NCI-H82 treated with DMSO at 0.1 percent for 48 hours (cell line): ENCODE measurements at regions not wholly inside any gene's neighbourhood (a gene's known extent, or its start where the extent isn't known, plus 50 kb on each side); places are given as distances from the start of the nearest gene placed in this dataset.
"Not testable (repeated sequence)": the region's sequence is repeated elsewhere in the genome, so short reads cannot be mapped to it uniquely, and the experiment has no call there.

Source experiments
- DNase-seq: peaks from one replicate; lab custom pipeline; 2025; ENCODE audit not compliant: unreplicated experiment; lab: John Stamatoyannopoulos, UW

DNA sequence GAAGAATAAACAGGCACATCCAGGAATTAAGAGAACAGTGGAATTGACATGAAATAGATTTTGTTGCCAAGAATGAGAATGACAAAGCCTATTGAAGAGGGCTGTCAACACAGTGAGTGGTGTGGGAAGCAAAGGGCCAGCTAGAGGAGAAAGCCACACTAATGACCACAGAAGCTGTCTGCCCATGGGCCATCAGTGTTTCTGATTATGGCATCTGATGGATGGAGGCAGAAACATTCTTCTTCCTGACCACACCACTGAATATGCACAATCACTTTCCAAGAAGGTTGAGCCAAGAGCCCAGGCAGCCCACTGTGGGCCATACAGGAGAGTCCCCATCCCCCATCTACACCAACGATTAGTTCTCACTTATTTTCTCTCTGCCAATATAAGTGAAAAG is 146.0 kb upstream of the SH3BP4 start:
- DNase-seq, result no peak

GRCh38 chr2:234804704-234805103 is 147.1 kb upstream of the SH3BP4 start:
- no peak for DNase-seq

- DNase-seq, result no peak
Observed at GRCh38 chr2:234802845-234803171, 149.0 kb upstream of the SH3BP4 start.

- no peak for DNase-seq
Observed at GRCh38 chr2:234802071-234802844, 149.6 kb upstream of the SH3BP4 start.

DNA sequence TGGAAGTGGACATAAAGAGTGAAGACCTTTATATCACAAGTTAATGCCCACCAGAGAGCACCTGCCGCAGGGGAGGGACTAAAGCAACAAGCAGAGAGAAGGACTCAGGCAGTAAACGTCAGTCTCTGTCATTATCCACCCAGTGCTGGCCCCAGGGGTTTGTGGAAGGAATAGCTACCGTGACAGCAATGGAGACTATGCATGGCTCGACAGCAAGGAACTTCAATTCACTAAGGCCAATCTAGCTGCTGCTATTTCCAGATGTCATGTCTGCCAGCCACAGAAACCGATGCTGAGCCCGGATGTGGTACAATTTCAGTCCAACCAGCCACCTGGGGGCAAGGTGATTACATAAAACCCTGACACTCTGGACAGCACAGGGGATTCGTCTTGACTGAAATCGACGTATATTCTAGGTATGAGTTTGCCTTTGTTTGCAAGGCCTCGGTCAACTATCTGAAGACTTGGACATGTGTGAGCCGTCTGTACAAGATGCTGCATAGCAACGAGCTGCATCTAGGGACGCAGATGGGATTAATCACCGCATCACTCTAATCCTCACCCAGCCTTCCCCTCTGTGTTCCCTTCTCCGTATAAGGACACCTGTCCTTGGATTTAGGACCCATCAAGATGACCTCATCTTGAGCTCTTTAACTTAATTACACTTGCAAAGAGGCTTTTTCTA is 154.1 kb upstream of the SH3BP4 start:
- DNase-seq, result peak; percentile 89

GRCh38 chr2:234796045-234796591 is 155.7 kb upstream of the SH3BP4 start:
- no peak for DNase-seq

DNA sequence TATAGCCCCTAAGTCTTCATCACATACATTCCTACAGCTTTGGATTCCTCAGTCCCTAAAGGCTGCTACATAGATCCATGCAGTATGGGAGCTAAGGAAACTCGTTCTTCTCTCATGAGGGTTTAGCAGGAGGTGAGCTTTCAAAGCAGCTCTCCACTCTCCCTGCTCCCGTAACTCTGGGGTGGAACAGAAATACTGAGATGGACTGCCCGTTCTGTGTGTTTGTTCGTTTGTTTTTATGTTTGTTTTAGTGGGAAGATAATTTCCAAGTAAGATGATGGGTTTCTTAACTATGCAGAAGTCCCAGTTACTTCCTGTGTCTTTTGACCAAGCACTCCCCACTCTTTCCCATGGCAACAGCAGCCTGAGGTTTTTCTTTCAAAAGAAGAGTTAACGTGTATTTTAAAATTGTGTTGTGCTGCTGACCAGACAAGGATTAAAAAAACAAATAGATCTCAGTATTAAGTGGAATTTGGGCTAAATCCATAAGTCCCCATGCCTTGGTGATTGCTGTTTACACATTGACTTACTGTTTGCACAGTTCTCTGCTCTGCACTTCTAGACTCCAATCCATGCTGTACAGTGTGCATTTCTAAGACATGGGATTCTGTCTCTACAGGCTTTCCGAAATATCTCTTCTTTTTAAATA is 156.4 kb upstream of the SH3BP4 start:
- no peak for DNase-seq

DNA sequence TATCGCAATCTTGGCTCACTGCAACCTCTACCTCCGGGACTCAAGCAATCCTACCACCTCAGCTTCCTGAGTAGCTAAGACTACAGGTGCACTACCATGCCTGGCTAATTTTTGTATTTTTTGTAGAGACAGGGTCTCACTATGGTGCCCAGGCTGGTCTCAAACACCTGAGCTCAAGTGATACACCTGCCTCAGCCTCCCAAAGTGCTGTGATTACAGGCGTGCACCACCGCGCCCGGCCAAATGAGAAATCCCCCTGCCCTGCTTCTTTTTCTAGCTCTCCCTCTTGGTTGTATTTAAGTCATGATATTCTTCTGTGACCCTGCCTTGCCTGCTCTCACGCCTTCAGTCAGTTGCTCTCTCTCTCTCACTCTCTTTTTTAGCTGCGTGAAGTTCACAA is 157.0 kb upstream of the SH3BP4 start:
- DNase-seq, result no peak

- no peak for DNase-seq
Observed at GRCh38 chr2:234793212-234793785, 158.5 kb upstream of the SH3BP4 start.

DNA sequence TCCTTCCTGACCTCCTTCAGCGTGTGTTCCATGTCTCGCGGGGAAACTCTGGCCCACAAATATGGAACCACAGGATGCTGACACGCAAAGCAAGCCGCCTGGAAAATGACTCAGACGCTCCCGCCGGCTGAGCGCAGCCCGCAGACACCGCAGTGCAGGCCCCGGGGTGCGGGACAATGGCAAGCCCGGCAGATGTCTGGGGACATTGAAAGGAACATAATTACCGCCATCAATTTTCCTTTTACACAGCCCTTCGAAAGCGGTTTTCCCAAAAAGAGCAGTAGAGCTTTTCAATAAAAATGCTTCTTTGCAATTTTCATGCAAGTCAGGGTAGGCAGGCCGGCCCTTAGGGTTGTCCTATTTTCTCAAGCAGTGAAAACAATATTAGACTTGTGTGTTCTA is 159.2 kb upstream of the SH3BP4 start:
- DNase-seq, result no peak

- not testable (repeated sequence) for DNase-seq
Observed at GRCh38 chr2:234792096-234792495, 159.7 kb upstream of the SH3BP4 start.

DNA sequence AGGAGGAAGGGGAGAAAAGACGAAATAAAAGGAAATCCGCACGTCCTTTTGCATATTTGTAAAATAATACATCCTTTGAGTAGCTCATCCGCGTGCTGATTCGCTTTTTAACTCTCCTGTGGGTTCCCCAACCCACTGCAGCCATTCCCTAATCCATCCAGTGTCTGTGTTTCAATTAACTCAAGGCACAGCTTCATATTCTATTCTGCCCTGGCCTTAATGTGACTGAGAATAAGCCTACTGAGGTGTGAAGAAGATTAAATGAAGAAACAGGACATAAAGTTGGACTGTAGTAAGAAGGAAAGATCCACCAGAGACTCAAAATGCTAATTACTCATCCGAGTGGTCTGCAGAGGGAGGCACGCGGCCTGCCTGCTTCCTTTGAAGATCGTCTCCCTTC is 161.4 kb upstream of the SH3BP4 start:
- DNase-seq, result no peak

- DNase-seq, result no peak
Observed at GRCh38 chr2:234789556-234790325, 162.1 kb upstream of the SH3BP4 start.

DNA sequence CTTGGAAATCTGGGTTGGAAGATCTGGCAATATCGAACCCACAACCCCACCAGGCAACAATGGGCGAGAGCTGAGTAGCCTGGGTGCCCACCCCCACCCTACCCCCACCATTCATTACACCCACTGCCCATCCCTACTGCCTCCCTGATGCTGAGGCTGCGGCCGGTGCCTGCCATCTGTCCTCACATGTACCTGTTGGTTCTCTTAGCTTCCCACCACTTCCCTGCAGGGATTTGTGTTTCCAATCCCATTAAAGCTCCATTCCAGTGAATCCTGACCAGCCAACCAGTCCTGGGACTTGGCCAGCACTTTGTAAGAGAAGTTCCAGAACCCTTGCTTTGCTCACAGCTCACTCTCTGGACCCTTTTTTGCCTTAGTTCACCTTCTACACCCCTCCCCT is 163.0 kb upstream of the SH3BP4 start:
- peak; percentile 62 for DNase-seq

DNA sequence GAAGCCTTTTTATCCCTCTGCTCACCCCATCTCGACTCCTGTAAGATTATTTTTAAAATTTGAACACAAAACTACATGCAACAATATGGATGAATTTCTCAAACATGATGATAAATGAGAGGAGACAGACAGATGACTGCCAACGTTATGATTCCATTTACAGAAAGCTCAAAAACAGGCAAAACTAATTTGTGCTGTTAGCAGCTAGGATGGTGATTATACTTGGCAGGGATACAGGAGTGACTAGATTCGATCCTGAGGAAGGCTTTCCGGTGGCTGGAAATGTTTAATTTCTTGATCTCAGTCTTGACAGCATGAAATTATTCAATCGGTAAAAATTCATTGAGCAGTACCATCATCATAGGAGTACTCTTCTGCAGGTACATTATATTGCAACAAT is 163.4 kb upstream of the SH3BP4 start:
- DNase-seq, result no peak

DNA sequence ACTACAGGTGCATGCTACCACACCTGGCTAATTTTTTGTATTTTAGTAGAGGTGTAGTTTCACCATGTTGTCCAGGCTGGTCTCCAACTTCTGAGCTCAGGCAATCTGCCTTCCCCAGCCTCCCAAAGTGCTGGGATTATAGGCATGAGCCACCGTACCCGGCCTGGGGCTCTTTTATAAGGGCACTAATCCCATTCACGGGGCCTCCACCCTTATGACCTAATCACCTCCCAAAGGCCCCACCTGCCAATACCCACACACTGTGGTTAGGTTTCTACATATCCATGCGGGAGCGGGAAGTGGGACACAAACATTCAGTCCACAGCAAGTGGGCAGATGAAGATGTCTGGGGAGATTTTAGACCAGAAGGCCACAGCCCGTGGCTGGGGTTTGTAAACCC is 164.7 kb upstream of the SH3BP4 start:
- no peak for DNase-seq

DNA sequence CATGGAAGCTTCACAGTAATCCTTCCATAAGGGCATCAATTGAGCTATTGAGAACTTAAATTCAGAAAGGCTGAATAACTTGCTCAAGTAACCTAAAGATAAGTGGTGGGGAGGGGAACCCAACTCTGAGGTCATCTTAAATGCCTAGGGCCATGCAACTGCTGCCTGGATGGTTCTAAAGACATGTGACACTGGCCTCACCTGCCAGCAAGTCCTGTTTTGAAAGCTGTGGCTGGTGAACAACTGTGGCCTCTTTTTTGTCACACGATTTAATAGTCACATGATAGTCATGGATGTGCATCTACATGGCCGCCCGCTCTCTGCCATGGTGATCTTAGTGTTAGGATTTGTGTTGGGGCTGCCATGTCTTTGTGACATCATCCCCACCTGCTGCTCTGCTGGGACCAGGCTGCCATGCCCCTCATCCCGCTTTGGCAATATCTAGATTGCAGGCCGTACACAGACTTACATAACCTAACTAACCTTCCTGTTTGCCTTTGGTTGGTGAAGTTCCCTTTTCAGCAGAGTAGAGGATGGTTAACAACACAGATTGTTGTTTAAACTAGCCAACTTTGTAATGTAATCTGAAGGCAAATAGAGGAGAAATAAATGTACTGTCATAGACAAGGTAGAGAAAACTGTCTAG is 177.9 kb upstream of the SH3BP4 start:
- no peak for DNase-seq

DNA sequence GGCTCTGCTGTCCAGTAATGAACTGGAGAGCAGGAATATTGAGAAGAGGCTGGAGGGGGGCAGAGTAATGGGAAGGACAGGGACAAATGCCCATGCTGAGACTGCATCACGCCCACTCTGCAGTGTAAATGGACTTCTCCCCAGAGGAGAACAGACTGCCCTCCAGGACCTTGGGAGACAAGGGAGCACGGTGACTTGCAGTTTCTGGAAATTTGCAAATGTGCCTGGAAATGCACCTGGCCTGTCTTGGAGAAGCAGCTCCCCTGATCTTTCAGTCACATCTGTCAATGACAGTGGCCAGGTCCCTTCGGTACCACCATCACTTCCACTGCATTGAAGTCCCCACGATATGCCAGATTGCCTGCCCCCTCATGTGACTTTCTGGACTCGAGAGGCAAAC is 178.7 kb upstream of the SH3BP4 start:
- DNase-seq, result no peak

DNA sequence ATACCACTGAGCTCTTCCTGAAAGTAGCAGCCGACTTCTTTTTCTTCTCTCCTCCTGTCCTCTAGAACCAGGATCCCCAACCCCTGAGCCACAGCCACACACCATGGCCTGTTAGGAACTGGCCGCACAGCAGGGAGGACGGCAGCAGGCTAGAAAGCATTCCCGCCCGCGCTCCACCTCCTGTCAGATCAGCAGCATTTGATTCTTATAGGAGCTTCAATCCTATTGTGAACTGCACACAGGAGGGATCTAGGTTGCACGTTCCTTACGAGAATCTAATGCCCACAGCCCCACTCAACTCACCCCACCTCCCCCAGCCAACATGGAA is 179.1 kb upstream of the SH3BP4 start:
- no peak for DNase-seq

DNA sequence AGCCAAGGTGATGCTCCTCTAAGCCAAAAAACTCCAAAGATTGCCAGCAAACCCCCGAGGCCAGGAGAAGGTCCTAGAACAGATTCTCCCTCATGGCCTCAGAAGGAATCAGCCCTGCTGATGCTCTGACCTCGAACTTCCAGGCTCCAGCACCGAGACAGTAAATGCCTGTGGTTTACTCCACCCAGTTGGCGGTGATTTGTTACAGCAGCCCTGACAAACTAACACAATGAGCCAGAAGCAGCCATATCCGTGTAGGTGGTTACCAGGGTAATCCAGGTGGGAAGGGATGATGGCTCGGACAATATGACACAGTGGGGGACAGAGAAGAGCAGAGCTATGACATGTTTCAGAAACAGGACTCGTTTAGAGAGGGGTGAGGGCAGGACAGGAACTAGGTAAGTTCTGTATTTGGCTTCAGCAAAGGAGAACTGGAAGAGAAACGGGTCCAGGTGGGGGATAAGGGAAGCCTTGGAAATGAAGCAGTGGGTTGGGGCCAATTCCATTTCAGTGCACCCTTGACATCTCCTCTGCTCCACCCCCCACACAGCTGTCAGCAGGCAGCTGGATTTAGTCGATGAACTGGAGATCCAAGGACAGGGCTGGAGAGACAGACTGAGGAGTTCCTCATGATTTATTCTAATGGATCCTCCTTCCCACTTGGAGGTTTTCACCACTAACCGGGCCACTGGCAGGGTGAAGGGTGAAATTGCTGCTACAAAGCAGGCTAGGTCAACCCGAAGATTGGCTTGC is 179.7 kb upstream of the SH3BP4 start:
- DNase-seq, result no peak
